HCEC 1CT (cell line): ENCODE measurements at regions not wholly inside any gene's neighbourhood (a gene's known extent, or its start where the extent isn't known, plus 50 kb on each side); places are given as distances from the start of the nearest gene placed in this dataset.
"Not testable (repeated sequence)": the region's sequence is repeated elsewhere in the genome, so short reads cannot be mapped to it uniquely, and the experiment has no call there.

Source experiments
- DNase-seq: peaks from one replicate; pipeline ENCODE4 v3.0.0-alpha.2; 2017

- DNase-seq = no peak
Observed at GRCh38 chr21:17738176-17738953, 80.8 kb downstream of the C21orf91 start.

- DNase-seq = no peak
Observed at GRCh38 chr21:17736072-17736471, 83.1 kb downstream of the C21orf91 start.

- DNase-seq = no peak
Observed at GRCh38 chr21:17733209-17733608, 85.9 kb downstream of the C21orf91 start.

- no peak for DNase-seq
Observed at GRCh38 chr21:17732306-17732705, 86.8 kb downstream of the C21orf91 start.

GRCh38 chr21:17731554-17731953 lies 87.6 kb downstream of the C21orf91 start:
- no peak for DNase-seq

GRCh38 chr21:17730782-17731181 lies 88.4 kb downstream of the C21orf91 start:
- no peak for DNase-seq

GRCh38 chr21:17729455-17729854 lies 89.7 kb downstream of the C21orf91 start:
- DNase-seq = no peak

- no peak for DNase-seq
Observed at GRCh38 chr21:17727361-17727760, 91.8 kb downstream of the C21orf91 start.

- DNase-seq = no peak
Observed at GRCh38 chr21:17726047-17726829, 92.9 kb downstream of the C21orf91 start.

GRCh38 chr21:17725339-17725738 lies 93.8 kb downstream of the C21orf91 start:
- DNase-seq = no peak

GRCh38 chr21:17712887-17713286 lies 100.2 kb upstream of the BTG3 start:
- no peak for DNase-seq

- no peak for DNase-seq
Observed at GRCh38 chr21:17711896-17712295, 99.2 kb upstream of the BTG3 start.

- no peak for DNase-seq
Observed at GRCh38 chr21:17709266-17709611, 96.5 kb upstream of the BTG3 start.

- DNase-seq = no peak
Observed at GRCh38 chr21:17708522-17709265, 96.0 kb upstream of the BTG3 start.

GRCh38 chr21:17699524-17700189 lies 87.0 kb upstream of the BTG3 start:
- no peak for DNase-seq

- no peak for DNase-seq
Observed at GRCh38 chr21:17697473-17697872, 84.8 kb upstream of the BTG3 start.

- not testable (repeated sequence) for DNase-seq
Observed at GRCh38 chr21:17694416-17694815, 81.7 kb upstream of the BTG3 start.

- DNase-seq = no peak
Observed at GRCh38 chr21:17693801-17694200, 81.1 kb upstream of the BTG3 start.

- no peak for DNase-seq
Observed at GRCh38 chr21:17690078-17690494, 77.4 kb upstream of the BTG3 start.

- DNase-seq = no peak
Observed at GRCh38 chr21:17688912-17689874, 76.5 kb upstream of the BTG3 start.

GRCh38 chr21:17682924-17683323 lies 70.2 kb upstream of the BTG3 start:
- no peak for DNase-seq
